T-helper 17 cell (primary cell): ENCODE measurements at regions not wholly inside any gene's neighbourhood (a gene's known extent, or its start where the extent isn't known, plus 50 kb on each side); places are given as distances from the start of the nearest gene placed in this dataset.
"Not testable (repeated sequence)": the region's sequence is repeated elsewhere in the genome, so short reads cannot be mapped to it uniquely, and the experiment has no call there.

Experiments used
- ATAC-seq: fragments of 150-1000 bp; cut with Tn5 transposase; 2 replicates; pipeline ENCODE4 v1.10.0; 2021; ENCODE audit warnings: mild to moderate bottlenecking, moderate library complexity
- DNase-seq, 3 donors: peaks; one replicate each; pipeline versions ENCODE4 v3.0.0 to v3.0.0-alpha.2; 2020 to 2021
- H3K9me3 ChIP-seq: one replicate; pipeline ENCODE4 v1.7.0; 2013; ENCODE audit warnings: low read length, mild to moderate bottlenecking; ENCODE audit not compliant: control insufficient read depth, poor library complexity, severe bottlenecking
- H3K27ac Mint-ChIP-seq: one replicate; pipeline ENCODE4 v1.8.0; 2022; ENCODE audit warnings: mild to moderate bottlenecking, moderate library complexity, mixed read lengths
- H3K27me3 Mint-ChIP-seq: one replicate; pipeline ENCODE4 v1.8.0; 2022; ENCODE audit warnings: mixed read lengths
- H3K36me3 Mint-ChIP-seq: one replicate; pipeline ENCODE4 v1.8.0; 2022; ENCODE audit warnings: low read depth, mixed read lengths
- H3K4me1 Mint-ChIP-seq: one replicate; pipeline ENCODE4 v1.8.0; 2022; ENCODE audit warnings: mild to moderate bottlenecking, mixed read lengths
- H3K4me3 Mint-ChIP-seq: one replicate; pipeline ENCODE4 v1.8.0; 2022; ENCODE audit warnings: mild to moderate bottlenecking, moderate library complexity, mixed read lengths

GRCh38 chr19:7400815-7401214 is 52.1 kb downstream of the ARHGEF18 start:
- Mint-ChIP-seq H3K36me3 (peaks cover 8% of the 10 kb centered on the region), H3K27ac (no peak overlapping the region), H3K4me3 (no peak overlapping the region), H3K27me3 (no peaks in the 10 kb centered on the region), H3K4me1 (peaks cover 23% of the 10 kb centered on the region)
- DNase-seq (no peak), ATAC-seq (no peak)
- no peaks in the 10 kb centered on the region for H3K9me3 ChIP-seq

DNA sequence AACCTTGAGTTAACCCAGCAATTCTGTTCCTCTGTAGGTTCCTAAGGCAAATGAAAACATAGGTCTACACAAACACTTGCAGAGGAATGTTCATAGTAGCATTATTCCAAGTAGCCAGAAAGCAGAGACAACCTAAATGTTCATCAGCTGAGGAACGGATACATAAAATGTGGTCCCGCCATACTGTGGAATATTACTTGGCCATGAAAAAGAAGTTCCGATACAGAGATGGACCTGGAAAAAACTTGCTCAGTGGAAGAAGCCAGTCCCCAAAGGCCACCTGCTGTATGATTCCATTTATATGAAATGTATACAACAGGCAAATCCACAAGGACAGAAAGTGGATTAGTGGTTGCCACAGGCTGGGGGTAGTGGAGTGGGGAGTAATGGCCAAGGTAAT is 53.0 kb downstream of the ARHGEF18 start:
- Mint-ChIP-seq H3K4me3 (no peak overlapping the region), H3K4me1 (peaks cover 20% of the 10 kb centered on the region), H3K27ac (no peak overlapping the region), H3K36me3 (peaks cover 8% of the 10 kb centered on the region), H3K27me3 (no peaks in the 10 kb centered on the region)
- DNase-seq (no peak), ATAC-seq (no peak)
- no peaks in the 10 kb centered on the region for H3K9me3 ChIP-seq

DNA sequence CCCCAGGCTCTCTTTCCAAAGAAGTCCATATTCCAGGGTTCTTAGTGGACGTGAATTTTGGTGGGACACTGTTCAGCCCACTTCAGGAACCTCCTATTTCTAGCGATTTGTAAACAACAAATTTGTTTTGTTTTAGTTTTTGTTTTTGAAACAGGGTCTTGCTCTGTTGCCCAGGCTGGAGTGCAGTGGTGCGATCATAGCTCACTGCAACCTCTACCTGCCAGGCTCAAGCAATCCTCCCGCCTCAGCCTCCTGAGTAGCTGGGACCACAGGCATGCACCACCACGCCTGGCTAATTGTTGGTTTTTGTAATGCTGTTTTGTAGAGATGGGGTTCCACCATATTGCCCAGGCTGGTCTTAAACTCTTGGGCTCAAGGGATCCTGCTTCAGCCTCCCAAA is 56.7 kb downstream of the ARHGEF18 start:
- not testable (repeated sequence) for ATAC-seq, H3K4me3 Mint-ChIP-seq, H3K27me3 Mint-ChIP-seq

GRCh38 chr19:7408251-7408650 is 59.5 kb downstream of the ARHGEF18 start:
- H3K27me3 Mint-ChIP-seq = no peaks in the 10 kb centered on the region
- peaks cover 26% of the 10 kb centered on the region for H3K4me1 Mint-ChIP-seq
- no peak overlapping the region for H3K4me3 Mint-ChIP-seq
- ATAC-seq (peak; percentile 10), DNase-seq (no peak)
- H3K9me3 ChIP-seq = no peaks in the 10 kb centered on the region
- peaks cover 6% of the 10 kb centered on the region for H3K36me3 Mint-ChIP-seq
- peak overlapping the region; percentile 54 for H3K27ac Mint-ChIP-seq

More for the DNA sequence above, 56.7 kb downstream of the ARHGEF18 start:
- H3K36me3 Mint-ChIP-seq, H3K9me3 ChIP-seq, DNase-seq: not testable (repeated sequence)
- H3K27ac Mint-ChIP-seq = peak overlapping the region; percentile 85
- H3K4me1 Mint-ChIP-seq = peaks cover 18% of the 10 kb centered on the region

- Mint-ChIP-seq H3K27me3 (no peaks in the 10 kb centered on the region), H3K27ac (peak overlapping the region; percentile 45), H3K4me1 (peaks cover 25% of the 10 kb centered on the region), H3K36me3 (peaks cover 6% of the 10 kb centered on the region), H3K4me3 (no peak overlapping the region)
- no peaks in the 10 kb centered on the region for H3K9me3 ChIP-seq
- ATAC-seq (no peak), DNase-seq (no peak)
Measured at GRCh38 chr19:7410946-7411345, 62.2 kb downstream of the ARHGEF18 start.

DNA sequence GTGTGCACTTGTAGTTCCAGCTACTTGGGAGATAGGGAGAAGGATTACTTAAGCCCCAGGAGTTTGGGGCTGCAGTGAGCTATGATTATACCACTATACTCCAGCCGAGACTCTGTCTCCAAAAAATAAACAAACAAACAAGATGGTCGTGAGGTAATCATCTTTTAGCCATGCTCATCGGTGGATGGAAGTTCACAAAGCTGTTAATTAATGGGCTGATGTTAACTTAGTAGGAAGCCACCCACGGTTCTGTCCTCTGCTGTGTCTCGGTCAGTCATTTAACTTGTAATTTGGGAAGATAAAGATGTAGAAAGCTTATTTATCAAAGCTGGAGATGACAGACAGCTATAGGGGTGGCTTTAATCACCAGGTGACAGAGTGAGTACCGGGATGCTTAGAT is 64.9 kb downstream of the ARHGEF18 start:
- peaks cover 26% of the 10 kb centered on the region for H3K4me1 Mint-ChIP-seq
- no peak overlapping the region for H3K27ac Mint-ChIP-seq
- H3K36me3 Mint-ChIP-seq = peaks cover 6% of the 10 kb centered on the region
- H3K27me3 Mint-ChIP-seq = no peaks in the 10 kb centered on the region
- H3K4me3 Mint-ChIP-seq = no peak overlapping the region
- DNase-seq (no peak), ATAC-seq (no peak)
- no peaks in the 10 kb centered on the region for H3K9me3 ChIP-seq

- Mint-ChIP-seq H3K27me3 (no peaks in the 10 kb centered on the region), H3K27ac (peak overlapping the region; percentile 62), H3K36me3 (peaks cover 6% of the 10 kb centered on the region), H3K4me3 (no peak overlapping the region), H3K4me1 (peaks cover 29% of the 10 kb centered on the region)
- DNase-seq = no peak
- no peak for ATAC-seq
- no peaks in the 10 kb centered on the region for H3K9me3 ChIP-seq
Measured at GRCh38 chr19:7415163-7415856, 66.6 kb downstream of the ARHGEF18 start.

DNA sequence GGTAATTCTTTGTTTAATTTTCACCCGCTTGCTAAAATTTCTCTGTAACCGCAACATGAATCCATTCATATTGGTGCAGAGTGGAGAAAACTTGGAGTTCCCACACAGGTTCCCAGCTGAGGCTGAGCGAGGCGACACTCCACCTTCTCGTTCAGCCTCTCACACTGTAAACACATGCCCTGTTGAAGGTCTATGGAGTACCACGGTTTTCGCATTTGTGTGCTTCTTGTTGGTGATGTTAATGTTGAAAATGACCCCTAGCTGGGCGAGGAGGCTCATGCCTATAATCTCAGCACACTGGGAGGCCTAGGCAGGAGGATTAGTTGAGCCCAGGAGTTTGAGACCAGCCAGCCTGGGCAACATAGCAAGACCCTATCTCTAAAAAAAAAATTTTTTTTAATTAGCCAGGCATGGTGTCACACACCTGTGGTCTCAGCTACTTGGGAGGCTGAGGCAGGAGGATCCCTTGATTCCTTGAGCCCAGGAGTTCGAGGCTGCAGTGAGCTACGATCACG is 67.2 kb downstream of the ARHGEF18 start:
- no peaks in the 10 kb centered on the region for H3K9me3 ChIP-seq
- no peak for DNase-seq
- Mint-ChIP-seq H3K27ac (peak overlapping the region; percentile 62), H3K4me3 (no peak overlapping the region), H3K27me3 (no peaks in the 10 kb centered on the region), H3K4me1 (peaks cover 29% of the 10 kb centered on the region), H3K36me3 (peaks cover 6% of the 10 kb centered on the region)
- no peak for ATAC-seq

DNA sequence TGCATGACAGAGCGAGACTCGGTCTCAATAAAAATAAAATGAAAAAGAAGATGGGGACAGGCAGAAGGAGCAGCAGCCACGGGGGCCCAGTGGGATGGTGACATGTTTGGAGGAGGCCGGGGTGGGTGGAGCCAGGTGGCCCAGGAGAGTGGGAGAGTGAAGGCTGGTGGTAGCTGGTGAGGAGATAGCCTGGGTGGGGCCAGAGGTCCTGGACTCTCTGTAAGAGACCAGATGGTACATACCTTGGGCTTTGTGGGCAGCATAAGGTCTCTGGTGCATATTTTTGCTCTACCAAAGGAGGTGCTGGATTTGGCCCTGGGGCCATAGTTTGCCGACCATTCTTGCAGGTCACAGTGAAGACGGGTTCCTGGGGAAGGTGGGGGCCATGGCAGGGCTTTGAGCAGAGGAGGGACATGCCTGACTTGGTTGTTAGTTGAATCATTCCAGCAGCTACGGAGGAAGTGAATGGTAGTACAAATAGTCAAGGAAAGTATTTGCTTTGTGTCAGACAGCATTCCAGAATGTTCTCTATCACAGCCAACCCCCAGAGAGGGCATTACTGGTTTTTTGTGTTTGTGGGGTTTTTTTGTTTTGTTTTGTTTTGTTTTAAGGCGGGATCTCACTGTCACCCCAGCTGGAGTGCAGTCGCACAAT is 69.1 kb downstream of the ARHGEF18 start:
- Mint-ChIP-seq H3K27me3 (no peaks in the 10 kb centered on the region), H3K4me3 (peak overlapping the region; percentile 69), H3K4me1 (peaks cover 28% of the 10 kb centered on the region), H3K27ac (peak overlapping the region; percentile 68), H3K36me3 (peaks cover 9% of the 10 kb centered on the region)
- DNase-seq = no peak
- ATAC-seq = no peak
- H3K9me3 ChIP-seq = no peaks in the 10 kb centered on the region

GRCh38 chr19:7418596-7418995 is 69.9 kb downstream of the ARHGEF18 start:
- Mint-ChIP-seq H3K27me3 (no peaks in the 10 kb centered on the region), H3K36me3 (peaks cover 8% of the 10 kb centered on the region), H3K4me1 (peaks cover 26% of the 10 kb centered on the region), H3K4me3 (no peak overlapping the region), H3K27ac (peak overlapping the region; percentile 68)
- DNase-seq (no peak), ATAC-seq (no peak)
- H3K9me3 ChIP-seq = no peaks in the 10 kb centered on the region

- H3K27ac Mint-ChIP-seq = no peak overlapping the region
- H3K27me3 Mint-ChIP-seq = no peaks in the 10 kb centered on the region
- DNase-seq (no peak), ATAC-seq (no peak)
- H3K4me1 Mint-ChIP-seq = peaks cover 26% of the 10 kb centered on the region
- no peaks in the 10 kb centered on the region for H3K9me3 ChIP-seq
- no peak overlapping the region for H3K4me3 Mint-ChIP-seq
- peaks cover 8% of the 10 kb centered on the region for H3K36me3 Mint-ChIP-seq
Measured at GRCh38 chr19:7419153-7419552, 69.7 kb downstream of the PEX11G start.

DNA sequence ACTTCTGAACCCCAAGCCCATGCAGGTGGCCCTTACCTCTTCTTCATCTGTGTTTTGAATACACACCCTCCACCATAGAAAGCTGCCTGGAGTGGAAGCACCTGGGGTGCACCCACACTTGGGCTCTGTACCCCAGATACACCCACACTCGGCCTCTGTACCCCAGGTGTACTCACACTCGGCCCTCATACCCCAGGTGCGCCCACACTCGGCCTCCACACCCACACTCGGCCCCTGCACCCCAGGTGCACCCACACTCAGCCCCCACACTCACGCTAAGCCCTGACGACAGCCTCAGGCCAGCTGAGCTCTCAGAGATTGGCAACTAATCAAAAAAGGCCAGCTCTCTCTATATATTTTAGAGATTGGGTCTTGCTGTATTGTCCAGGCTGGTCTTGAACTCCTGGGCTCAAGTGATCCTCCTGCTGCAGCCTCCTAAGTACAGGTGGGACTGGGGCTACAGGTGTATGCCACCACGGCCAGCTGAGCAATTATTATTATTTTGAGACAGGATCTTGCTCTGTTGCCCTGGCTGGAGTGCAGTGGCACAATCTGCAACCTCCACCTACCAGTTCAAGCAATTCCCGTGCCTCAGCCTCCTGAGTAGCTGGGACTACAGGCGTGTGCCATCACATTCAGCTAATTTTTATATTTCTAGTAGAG is 68.9 kb downstream of the PEX11G start:
- peaks cover 27% of the 10 kb centered on the region for H3K4me1 Mint-ChIP-seq
- no peak overlapping the region for H3K4me3 Mint-ChIP-seq
- DNase-seq (no peak), ATAC-seq (no peak)
- peaks cover 8% of the 10 kb centered on the region for H3K36me3 Mint-ChIP-seq
- peak overlapping the region; percentile 54 for H3K27ac Mint-ChIP-seq
- H3K27me3 Mint-ChIP-seq = no peaks in the 10 kb centered on the region
- H3K9me3 ChIP-seq = no peaks in the 10 kb centered on the region

GRCh38 chr19:7421941-7422744 is 66.7 kb downstream of the PEX11G start:
- Mint-ChIP-seq H3K27me3 (no peaks in the 10 kb centered on the region), H3K27ac (peak overlapping the region; percentile 81)
- no peak for ATAC-seq

More at GRCh38 chr19:7421941-7422744, 66.7 kb downstream of the PEX11G start:
- no peak overlapping the region for H3K4me3 Mint-ChIP-seq
- peaks cover 38% of the 10 kb centered on the region for H3K4me1 Mint-ChIP-seq
- H3K9me3 ChIP-seq = no peaks in the 10 kb centered on the region
- peaks cover 8% of the 10 kb centered on the region for H3K36me3 Mint-ChIP-seq
- no peak for DNase-seq
